Neural cell (in vitro differentiated cells): ENCODE measurements at regions not wholly inside any gene's neighbourhood (a gene's known extent, or its start where the extent isn't known, plus 50 kb on each side); places are given as distances from the start of the nearest gene placed in this dataset.

Source experiments
- H2AFZ ChIP-seq: fragments of 200-600, 300-800 bp; sonication (generic), shearing (Covaris generic); 2 replicates; pipeline ENCODE4 v1.6.0; 2014; ENCODE audit warnings: low read depth, mild to moderate bottlenecking, antibody characterized with exemption, low read length, moderate library complexity
- H3F3A ChIP-seq: fragments of 200-600 bp; shearing (Covaris generic); 2 replicates; pipeline ENCODE4 v1.6.1; 2016; ENCODE audit warnings: mild to moderate bottlenecking, moderate library complexity, mixed read lengths, antibody characterized with exemption, low read length; ENCODE audit not compliant: insufficient read depth, poor library complexity, severe bottlenecking
- H3K27ac ChIP-seq: fragments of 200-600, 300-800 bp; sonication (generic), shearing (Covaris generic); 2 replicates; pipeline ENCODE4 v1.5.1; 2014; ENCODE audit warnings: mild to moderate bottlenecking, low read length, moderate library complexity
- H3K27me3 ChIP-seq: fragments of 300-800, 200-600 bp; sonication (generic), shearing (Covaris generic); 2 replicates; pipeline ENCODE4 v1.6.0; 2014; ENCODE audit warnings: mild to moderate bottlenecking, low read depth, low read length, moderate library complexity; ENCODE audit not compliant: insufficient read depth
- H3K36me3 ChIP-seq: fragments of 300-800, 200-600 bp; sonication (generic), shearing (Covaris generic); 2 replicates; pipeline ENCODE4 v1.5.1; 2014; ENCODE audit warnings: mild to moderate bottlenecking, antibody characterized with exemption, low read length, moderate library complexity; ENCODE audit not compliant: insufficient read depth
- H3K4me2 ChIP-seq: fragments of 300-800, 200-600 bp; sonication (generic), shearing (Covaris generic); 2 replicates; pipeline ENCODE4 v1.6.0; 2014; ENCODE audit warnings: mild to moderate bottlenecking, low read length
- H3K4me3 ChIP-seq: fragments of 300-800, 200-600 bp; sonication (generic), shearing (Covaris generic); 2 replicates; pipeline ENCODE4 v1.5.1; 2014; ENCODE audit warnings: mild to moderate bottlenecking, low read length, moderate library complexity
- H3K79me2 ChIP-seq: fragments of 200-600 bp; shearing (Covaris generic); replicated peaks from 2 replicates; pipeline ENCODE4 v1.6.0; 2014; ENCODE audit warnings: mild to moderate bottlenecking, low read length, moderate library complexity; ENCODE audit not compliant: insufficient read depth
- H3K9ac ChIP-seq: fragments of 300-800, 200-600 bp; sonication (generic), shearing (Covaris generic); 2 replicates; pipeline ENCODE4 v1.6.1; 2016; ENCODE audit warnings: mild to moderate bottlenecking, low read length, mixed read lengths
- H3K9me2 ChIP-seq: fragments of 200-600 bp; shearing (Covaris generic); 2 replicates; pipeline ENCODE4 v1.6.1; 2016; ENCODE audit warnings: mild to moderate bottlenecking, low read length, mixed read lengths; ENCODE audit not compliant: insufficient read depth
- H3K9me3 ChIP-seq: fragments of 200-600, 300-800 bp; sonication (generic), shearing (Covaris generic); 2 replicates; pipeline ENCODE4 v1.6.1; 2016; ENCODE audit warnings: mild to moderate bottlenecking, mixed run types, low read length, moderate library complexity, mixed read lengths
- H4K20me1 ChIP-seq: fragments of 200-600 bp; shearing (Covaris generic); 2 replicates; pipeline ENCODE4 v1.6.1; 2016; ENCODE audit warnings: mild to moderate bottlenecking, mixed run types; ENCODE audit not compliant: insufficient read depth
- CTCF ChIP-seq: fragments of 450-650 bp; IDR thresholded peaks from 2 replicates; pipeline ENCODE4 v1.5.1; 2014; ENCODE audit warnings: antibody characterized with exemption, mild to moderate bottlenecking, moderate library complexity; ENCODE audit not compliant: poor library complexity, severe bottlenecking
- EP300 ChIP-seq: fragments of 450-650 bp; conservative IDR thresholded peaks from 2 replicates; pipeline ENCODE4 v1.6.1; 2014; ENCODE audit warnings: antibody characterized with exemption, mild to moderate bottlenecking, moderate library complexity; ENCODE audit not compliant: poor library complexity, severe bottlenecking
- EZH2 ChIP-seq: fragments of 200-600, 300-800 bp; shearing (Covaris generic), sonication (generic); IDR thresholded peaks from 2 replicates; pipeline ENCODE4 v1.6.1; 2014; ENCODE audit warnings: antibody characterized with exemption, low read length, borderline replicate concordance, mild to moderate bottlenecking; ENCODE audit not compliant: insufficient read depth, poor library complexity, severe bottlenecking
- MXI1 ChIP-seq: fragments of 450-650 bp; conservative IDR thresholded peaks from 2 replicates; pipeline ENCODE4 v1.6.1; 2014; ENCODE audit warnings: antibody characterized with exemption, mild to moderate bottlenecking; ENCODE audit not compliant: poor library complexity, severe bottlenecking
- POLR2AphosphoS5 ChIP-seq: IDR thresholded peaks from 2 replicates; pipeline ENCODE4 v1.6.1; 2012
- RAD21 ChIP-seq: fragments of 450-650 bp; conservative IDR thresholded peaks from 2 replicates; pipeline ENCODE4 v1.6.1; 2014; ENCODE audit warnings: antibody characterized with exemption, mild to moderate bottlenecking, moderate library complexity
- REST ChIP-seq: IDR thresholded peaks from 2 replicates; pipeline ENCODE4 v1.6.1; 2012; ENCODE audit warnings: borderline replicate concordance
- SMC3 ChIP-seq: fragments of 450-650 bp; conservative IDR thresholded peaks from 2 replicates; pipeline ENCODE4 v1.6.1; 2014; ENCODE audit warnings: antibody characterized with exemption, mild to moderate bottlenecking, moderate library complexity; ENCODE audit not compliant: poor library complexity
- TAF1 ChIP-seq: IDR thresholded peaks from 2 replicates; pipeline ENCODE4 v1.6.1; 2012; ENCODE audit warnings: low read depth

- Histone ChIP-seq H2AFZ (no peak overlapping the region), H3K9me3 (no peaks in the 10 kb centered on the region), H3K4me3 (no peak overlapping the region), H3K79me2 (no peaks in the 10 kb centered on the region), H3K4me2 (no peak overlapping the region), H4K20me1 (no peaks in the 10 kb centered on the region), H3K27me3 (no peaks in the 10 kb centered on the region), H3K9me2 (no peaks in the 10 kb centered on the region), H3K36me3 (no peaks in the 10 kb centered on the region), H3F3A (no peaks in the 10 kb centered on the region), H3K27ac (no peak overlapping the region), H3K9ac (no peak overlapping the region)
- no peak for TF ChIP-seq POLR2AphosphoS5
- no peak for TF ChIP-seq REST
- no peak for TF ChIP-seq MXI1
- TF ChIP-seq SMC3, result no peak
- no peak for TF ChIP-seq EP300
- TF ChIP-seq EZH2, result no peak
- no peak for TF ChIP-seq CTCF
- no peak for TF ChIP-seq TAF1
- no peak for TF ChIP-seq RAD21
Observed at GRCh38 chr3:68336042-68336441, 596.3 kb downstream of the TAFA4 start.

GRCh38 chr3:68334367-68334986 is 597.9 kb downstream of the TAFA4 start:
- H3K9ac ChIP-seq, result no peak overlapping the region
- no peaks in the 10 kb centered on the region for H3K9me2 ChIP-seq
- H3K27ac ChIP-seq, result no peak overlapping the region
- no peaks in the 10 kb centered on the region for H3K27me3 ChIP-seq
- H3K4me2 ChIP-seq, result no peak overlapping the region
- H2AFZ ChIP-seq, result no peak overlapping the region
- H3K9me3 ChIP-seq, result no peaks in the 10 kb centered on the region
- no peak for TF ChIP-seq SMC3
- no peak for TF ChIP-seq MXI1
- TF ChIP-seq EP300, result peak; percentile 94
- no peak for TF ChIP-seq TAF1
- no peak for TF ChIP-seq CTCF
- no peak for TF ChIP-seq EZH2
- no peak for TF ChIP-seq RAD21
- TF ChIP-seq POLR2AphosphoS5, result peak; percentile 69
- TF ChIP-seq REST, result no peak
- H3K79me2 ChIP-seq, result no peaks in the 10 kb centered on the region
- H3K4me3 ChIP-seq, result no peak overlapping the region
- H3K36me3 ChIP-seq, result no peaks in the 10 kb centered on the region
- H3F3A ChIP-seq, result no peaks in the 10 kb centered on the region
- no peaks in the 10 kb centered on the region for H4K20me1 ChIP-seq
